HepG2 (cell line): ENCODE measurements at regions not wholly inside any gene's neighbourhood (a gene's known extent, or its start where the extent isn't known, plus 50 kb on each side); places are given as distances from the start of the nearest gene placed in this dataset.

Experiments
- ATAC-seq: fragments of 200-7000 bp; cut with Tn5 transposase; 3 replicates; pipeline ENCODE4 v1.9.1; 2020; ENCODE audit warnings: mild to moderate bottlenecking, moderate library complexity
- BruUV-seq: library from RNA; stranded (reverse); fragments of 400-500 nt; replicated peaks from 2 replicates; lab custom pipeline; 2021; lab: Mats Ljungman, UMichigan
- CTCF ChIA-PET: fragments of 300-600 bp; formaldehyde crosslinking; extraction: SDS; loops from one replicate; lab custom pipeline; 2021; ENCODE audit warnings: low total read pairs, inconsistent platforms, low intra/inter-chr PET ratio; lab: Yijun Ruan, JAX
- POLR2A ChIA-PET: fragments of 350-600 bp; sonication (Branson Sonifier 250); formaldehyde crosslinking; loops from one replicate; lab custom pipeline; 2020; ENCODE audit warnings: antibody characterized with exemption, inconsistent platforms; lab: Yijun Ruan, JAX
- DNase-seq: peaks from one replicate; pipeline ENCODE4 v3.0.0-alpha.2; 2015; ENCODE audit warnings: low spot score
- FAIRE-seq: peaks from 3 replicates; lab custom pipeline; 2011; peaks lifted over from hg19 to GRCh38; lab: Jason Lieb, UNC
- H2AFZ ChIP-seq: one replicate; pipeline ENCODE4 v1.6.1; 2011; ENCODE audit warnings: low read length, inconsistent platforms
- H3K27ac ChIP-seq: fragments of 300-600 bp; 3 replicates; pipeline ENCODE4 v1.8.0; 2011; ENCODE audit warnings: mixed run types, mild to moderate bottlenecking, mixed read lengths, low read length, inconsistent platforms; ENCODE audit not compliant: insufficient read depth; ENCODE audit errors: extremely low read length
- H3K27me3 ChIP-seq, 2 experiments: fragments of 200-600 bp in 1 of 2; 2 replicates in 1 of 2; 3 replicates in 1 of 2; pipeline versions ENCODE4 v1.6.0 to v1.8.0; 2011; ENCODE audit warnings: low read length in 2 of 2, mild to moderate bottlenecking in 2 of 2, moderate library complexity in 2 of 2, inconsistent platforms in 1 of 2; ENCODE audit not compliant: insufficient read depth in 2 of 2, control insufficient read depth in 1 of 2
- H3K36me3 ChIP-seq, 2 experiments: fragments of 200-600 bp in 1 of 2; replicated peaks in 1 of 2; 2 replicates in 1 of 2; 3 replicates in 1 of 2; pipeline versions ENCODE4 v1.5.1 to v1.8.0; 2011; ENCODE audit warnings: low read length in 2 of 2, inconsistent platforms in 1 of 2; ENCODE audit not compliant: insufficient read depth in 2 of 2, control insufficient read depth in 1 of 2
- H3K4me1 ChIP-seq: 2 replicates; pipeline ENCODE4 v1.5.1; 2012; ENCODE audit warnings: low read length, inconsistent platforms; ENCODE audit not compliant: insufficient read depth
- H3K4me2 ChIP-seq: 2 replicates; pipeline ENCODE4 v1.6.0; 2011; ENCODE audit warnings: low read depth, low read length, inconsistent platforms
- H3K4me3 ChIP-seq, 3 experiments: fragments of 200-600 bp in 1 of 3; sonication (generic), shearing (Covaris generic) in 1 of 3; replicated peaks in 1 of 3; 2 replicates each; pipeline ENCODE4 v1.5.1; 2011 to 2016; ENCODE audit warnings: low read length in 3 of 3, inconsistent platforms in 2 of 3, low read depth in 2 of 3, mild to moderate bottlenecking in 2 of 3, control low read depth in 1 of 3, mixed read lengths in 1 of 3; ENCODE audit not compliant: insufficient read depth in 1 of 3
- H3K79me2 ChIP-seq: one replicate; pipeline ENCODE4 v1.6.1; 2011; ENCODE audit warnings: low read length, inconsistent platforms; ENCODE audit not compliant: insufficient read depth
- H3K9ac ChIP-seq: 2 replicates; pipeline ENCODE4 v1.6.0; 2011; ENCODE audit warnings: mild to moderate bottlenecking, low read depth, low read length, inconsistent platforms; ENCODE audit not compliant: insufficient read depth
- H3K9me3 ChIP-seq: 2 replicates; pipeline ENCODE4 v1.5.1; 2012; ENCODE audit warnings: mild to moderate bottlenecking, low read length
- H4K20me1 ChIP-seq: 2 replicates; pipeline ENCODE4 v1.6.0; 2011; ENCODE audit warnings: inconsistent platforms, mild to moderate bottlenecking, low read length, moderate library complexity; ENCODE audit not compliant: insufficient read depth
- AHDC1 ChIP-seq: sonication (generic); formaldehyde crosslinking; IDR thresholded peaks from 2 replicates; pipeline ENCODE4 v1.5.1; 2020; ENCODE audit warnings: mild to moderate bottlenecking, missing genetic modification reagents, borderline replicate concordance
- CCDC6 ChIP-seq: sonication (generic); formaldehyde crosslinking; IDR thresholded peaks from 2 replicates; pipeline ENCODE4 v1.8.1; 2022; ENCODE audit warnings: mild to moderate bottlenecking, missing genetic modification reagents, moderate library complexity
- HOXA7 ChIP-seq: sonication (generic); formaldehyde crosslinking; IDR thresholded peaks from 2 replicates; pipeline ENCODE4 v1.8.1; 2022; ENCODE audit warnings: mild to moderate bottlenecking, missing genetic modification reagents, moderate library complexity
- NFKBIZ ChIP-seq: IDR thresholded peaks from 2 replicates; pipeline ENCODE4 v1.6.1; 2018; ENCODE audit warnings: missing genetic modification reagents, missing compliant biosample characterization
- NPAS2 ChIP-seq: sonication (generic); formaldehyde crosslinking; IDR thresholded peaks from 2 replicates; pipeline ENCODE4 v1.8.0; 2022; ENCODE audit warnings: mild to moderate bottlenecking, missing genetic modification reagents, borderline replicate concordance
- PREB ChIP-seq: sonication (generic); formaldehyde crosslinking; IDR thresholded peaks from 2 replicates; pipeline ENCODE4 v1.4.0; 2020; ENCODE audit warnings: missing genetic modification reagents
- SNAPC2 ChIP-seq: sonication (generic); formaldehyde crosslinking; IDR thresholded peaks from 2 replicates; pipeline ENCODE4 v1.8.1; 2022; ENCODE audit warnings: mild to moderate bottlenecking, missing genetic modification reagents
- ZBTB7A ChIP-seq: sonication (generic); formaldehyde crosslinking; IDR thresholded peaks from 2 replicates; pipeline ENCODE4 v1.8.0; 2022; ENCODE audit warnings: mild to moderate bottlenecking, missing genetic modification reagents
- ZIK1 ChIP-seq: sonication (generic); formaldehyde crosslinking; IDR thresholded peaks from 2 replicates; pipeline ENCODE4 v1.5.0; 2020; ENCODE audit warnings: mild to moderate bottlenecking, low read depth, missing genetic modification reagents, borderline replicate concordance
- ZNF543 ChIP-seq: sonication (generic); formaldehyde crosslinking; IDR thresholded peaks from 2 replicates; pipeline ENCODE4 v1.4.0; 2020; ENCODE audit warnings: mild to moderate bottlenecking, missing genetic modification reagents
- ZNF547 ChIP-seq: sonication (generic); formaldehyde crosslinking; IDR thresholded peaks from 2 replicates; pipeline ENCODE4 v1.5.1; 2020; ENCODE audit warnings: mild to moderate bottlenecking, missing genetic modification reagents
- ZNF558 ChIP-seq: sonication (generic); formaldehyde crosslinking; IDR thresholded peaks from 2 replicates; pipeline ENCODE4 v1.9.0; 2022; ENCODE audit warnings: mild to moderate bottlenecking, missing genetic modification reagents, borderline replicate concordance
- ZNF7 ChIP-seq: IDR thresholded peaks from 2 replicates; pipeline ENCODE4 v1.6.1; 2016; ENCODE audit warnings: missing biosample characterization, missing genetic modification reagents
- ZNF891 ChIP-seq: sonication (generic); formaldehyde crosslinking; IDR thresholded peaks from 2 replicates; pipeline ENCODE4 v1.5.0; 2020; ENCODE audit warnings: mild to moderate bottlenecking, missing genetic modification reagents
- WGBS: methylation state at CpG from one replicate; pipeline ENCODE4 v1.1.6; 2017; ENCODE audit warnings: low lambda C conversion rate; 5-methylcytosine and 5-hydroxymethylcytosine counted together
- in situ Hi-C: cut with HindIII; loops from 2 replicates; pipeline ENCODE4 v1.10.0; 2017; ENCODE audit warnings: low pct_unique_long_range_greater_than_20kb; ENCODE audit not compliant: extremely low pct_ligation_motif_present
- intact Hi-C: fragments of 100-400 bp; cut with micrococcal nuclease; formaldehyde crosslinking; loops from one replicate; pipeline ENCODE4 v1.10.0; 2022; ENCODE audit not compliant: unreplicated experiment
- TF ChIP-seq, protein P1 (sequence below), 2 experiments: sonication (generic) in 1 of 2; formaldehyde crosslinking in 1 of 2; IDR thresholded peaks; 2 replicates each; pipeline versions ENCODE4 v1.5.1 to v1.6.1; 2011 to 2020; ENCODE audit warnings: borderline replicate concordance in 1 of 2, low read depth in 1 of 2, low read length in 1 of 2, mild to moderate bottlenecking in 1 of 2, missing genetic modification reagents in 1 of 2, moderate library complexity in 1 of 2

GRCh38 chr1:54479251-54479650 lies 68.8 kb upstream of the ACOT11 start:
- CTCF ChIA-PET = no interaction called here

More at GRCh38 chr1:54479251-54479650, 68.8 kb upstream of the ACOT11 start:
- Histone ChIP-seq H3K27ac (no peak overlapping the region), H3K4me2 (no peak overlapping the region), H3K79me2 (no peaks in the 10 kb centered on the region), H2AFZ (no peak overlapping the region), H3K27me3 (peaks cover 3 to 41% of the 10 kb centered on the region in 2 experiments; a peak in 3 of 5 replicates), H3K4me3 (no peak overlapping the region), H3K36me3 (no peaks in the 10 kb centered on the region), H4K20me1 (no peaks in the 10 kb centered on the region), H3K9me3 (no peaks in the 10 kb centered on the region), H3K9ac (no peak overlapping the region), H3K4me1 (peaks cover 36% of the 10 kb centered on the region)
- POLR2A ChIA-PET = interaction anchor here (1.6 kb wide), 1 partner anchor 72 kb away, joined by 4 read pairs; no protein-coding TSS in a partner anchor
- DNase-seq (peak; percentile 21), ATAC-seq (peak; percentile 18; the same call in 2 of the 3 replicates), FAIRE-seq (no peak)
- intact Hi-C loops = no loop called here
- in situ Hi-C loops = no loop called here
- no TSS peak for BruUV-seq
- TF ChIP-seq ZNF891 (CRISPR knock-in tag) (no peak), CCDC6 (CRISPR knock-in tag) (no peak), PREB (CRISPR knock-in tag) (no peak), ZNF547 (CRISPR knock-in tag) (no peak), ZNF7 (CRISPR knock-in tag) (no peak), ZNF543 (CRISPR knock-in tag) (no peak), AHDC1 (CRISPR knock-in tag) (no peak), ZNF558 (CRISPR knock-in tag) (no peak), NFKBIZ (no peak), ZIK1 (CRISPR knock-in tag) (no peak), SNAPC2 (CRISPR knock-in tag) (no peak), ZBTB7A (CRISPR knock-in tag) (no peak), NPAS2 (CRISPR knock-in tag) (no peak), HOXA7 (no peak)
- TF ChIP-seq, protein P1, sequence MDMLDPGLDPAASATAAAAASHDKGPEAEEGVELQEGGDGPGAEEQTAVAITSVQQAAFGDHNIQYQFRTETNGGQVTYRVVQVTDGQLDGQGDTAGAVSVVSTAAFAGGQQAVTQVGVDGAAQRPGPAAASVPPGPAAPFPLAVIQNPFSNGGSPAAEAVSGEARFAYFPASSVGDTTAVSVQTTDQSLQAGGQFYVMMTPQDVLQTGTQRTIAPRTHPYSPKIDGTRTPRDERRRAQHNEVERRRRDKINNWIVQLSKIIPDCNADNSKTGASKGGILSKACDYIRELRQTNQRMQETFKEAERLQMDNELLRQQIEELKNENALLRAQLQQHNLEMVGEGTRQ (IDR thresholded peaks at IDR 0.05; ENCODE audit: low read depth, low read length) = no peak
- TF ChIP-seq, protein P1 (CRISPR knock-in tag; IDR thresholded peaks at IDR 0.05; ENCODE audit: borderline replicate concordance) = no peak
- WGBS = 0% methylated on average over 2 of the region's 5 CpGs
